ENCODE measurements at regions not wholly inside any gene's neighbourhood (a gene's known extent, or its start where the extent isn't known, plus 50 kb on each side); places are given as distances from the start of the nearest gene placed in this dataset.

DNA sequence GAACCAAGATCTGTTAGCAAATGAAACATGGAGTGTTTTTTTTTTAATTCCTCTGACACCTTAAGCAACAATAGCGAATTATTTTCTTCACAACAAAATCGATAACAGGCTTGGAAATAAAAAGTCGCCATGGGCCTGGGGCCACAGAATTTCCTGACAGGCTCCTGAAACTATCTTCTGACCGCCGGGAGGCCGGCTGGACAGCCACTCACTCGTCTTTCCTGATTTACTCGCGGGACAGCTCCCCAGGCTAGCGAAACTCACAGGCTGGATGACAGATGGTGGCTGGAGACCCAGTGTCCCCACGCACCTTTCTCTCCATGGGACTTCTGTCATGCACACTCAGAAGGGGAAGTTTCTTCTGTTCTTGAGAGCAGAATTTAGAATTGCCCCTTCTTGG lies 143.3 kb upstream of the IRX2 start:
- no peak for DNase-seq (ENCODE audit: low read depth)

DNA sequence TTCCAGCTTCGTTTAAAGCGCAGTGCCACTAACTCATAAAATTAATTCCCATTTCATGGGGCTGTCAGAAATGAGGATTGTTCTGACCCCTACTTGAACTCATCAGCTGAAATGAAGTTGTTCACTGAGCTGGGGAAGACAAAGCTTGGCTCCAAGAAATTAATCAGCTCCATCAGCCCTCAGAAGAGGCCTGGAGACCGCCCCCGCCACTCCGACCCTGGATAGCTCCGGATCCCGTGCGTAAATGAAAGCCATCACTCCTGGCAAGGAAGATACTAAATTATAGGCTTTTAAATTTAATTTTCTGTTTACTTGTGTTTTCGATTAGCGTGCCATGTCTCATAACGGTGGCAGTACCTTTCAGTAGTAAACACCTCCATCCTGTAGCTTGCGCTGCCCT lies 142.8 kb upstream of the IRX2 start:
- no peak for DNase-seq (ENCODE audit: low read depth)

DNA sequence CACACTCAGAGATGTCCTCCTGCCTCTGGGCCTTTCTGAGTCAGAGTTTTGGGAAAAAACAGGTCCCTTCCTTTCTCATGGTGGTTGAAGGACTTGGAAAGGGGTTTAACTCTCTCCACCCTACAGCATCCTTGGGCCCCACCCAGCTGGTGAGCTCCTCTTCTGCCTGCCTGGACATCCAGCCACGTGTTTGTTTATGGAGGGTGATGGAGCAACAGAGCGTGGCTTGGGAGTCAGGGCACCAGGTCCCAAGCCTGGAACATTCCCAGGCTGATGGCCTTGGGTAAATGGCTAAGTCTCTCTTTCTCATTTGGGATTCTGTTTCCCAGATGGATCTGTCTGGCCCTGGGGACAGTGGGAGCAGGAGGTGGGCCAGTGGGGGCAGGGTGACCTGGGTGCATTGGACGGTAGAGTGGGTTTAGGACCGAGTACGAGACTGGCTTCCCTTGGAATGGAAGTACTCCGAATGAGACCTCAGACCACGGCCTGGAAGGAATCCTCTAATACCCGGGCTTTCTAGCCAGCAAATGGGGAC lies 141.1 kb upstream of the IRX2 start:
- no peak for DNase-seq (ENCODE audit: low read depth)

GRCh38 chr5:2891781-2892180 lies 140.3 kb upstream of the IRX2 start:
- no peak for DNase-seq (ENCODE audit: low read depth)

DNA sequence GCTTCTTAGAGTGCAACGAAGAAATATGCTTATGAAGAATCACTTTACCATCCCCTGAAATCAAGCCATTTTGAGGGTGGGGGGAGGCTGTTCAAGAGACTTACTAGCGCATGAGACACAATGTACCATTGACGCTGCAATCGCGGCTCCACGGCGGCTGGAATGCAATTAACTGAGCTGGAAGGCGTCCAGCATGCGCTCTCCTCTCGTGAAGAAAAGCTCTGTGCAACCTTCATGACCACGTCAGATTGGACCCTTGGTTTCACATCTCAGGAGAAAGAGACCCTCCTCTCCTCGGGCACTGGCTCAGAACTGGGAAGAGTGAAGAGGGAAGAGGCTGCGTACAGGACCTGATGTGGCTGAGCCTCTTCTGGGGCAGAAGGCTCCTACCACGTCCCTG lies 138.5 kb upstream of the IRX2 start:
- no peak for DNase-seq (ENCODE audit: low read depth)

GRCh38 chr5:2888520-2889060 lies 137.1 kb upstream of the IRX2 start:
- DNase-seq (ENCODE audit: low read depth), result no peak

GRCh38 chr5:2887481-2888348 lies 136.2 kb upstream of the IRX2 start:
- DNase-seq (ENCODE audit: low read depth), result no peak

GRCh38 chr5:2886531-2886930 lies 135.1 kb upstream of the IRX2 start:
- DNase-seq (ENCODE audit: low read depth), result no peak

- no peak for DNase-seq (ENCODE audit: low read depth)
These were observed 132.3 kb upstream of the IRX2 start for GRCh38 chr5:2883771-2884170.

DNA sequence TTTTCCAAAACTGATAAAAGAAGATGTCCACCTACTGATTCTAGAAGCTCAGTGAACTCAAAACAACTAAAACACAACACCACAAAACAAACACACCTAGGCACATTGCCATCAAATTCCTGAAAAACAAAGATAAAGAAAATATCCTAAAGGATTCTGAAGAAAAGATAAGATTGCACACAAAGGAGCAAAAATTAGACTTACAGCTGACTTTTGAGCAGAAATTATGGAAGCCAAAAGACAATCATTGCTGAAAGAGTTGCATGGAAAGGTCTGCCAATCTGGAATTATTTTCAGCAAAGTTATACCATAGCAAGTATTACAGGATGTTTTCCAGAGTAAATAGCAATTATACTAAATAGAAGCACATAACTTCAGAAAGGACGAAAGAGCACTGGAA lies 128.2 kb upstream of the IRX2 start:
- DNase-seq (ENCODE audit: low read depth), result no peak

DNA sequence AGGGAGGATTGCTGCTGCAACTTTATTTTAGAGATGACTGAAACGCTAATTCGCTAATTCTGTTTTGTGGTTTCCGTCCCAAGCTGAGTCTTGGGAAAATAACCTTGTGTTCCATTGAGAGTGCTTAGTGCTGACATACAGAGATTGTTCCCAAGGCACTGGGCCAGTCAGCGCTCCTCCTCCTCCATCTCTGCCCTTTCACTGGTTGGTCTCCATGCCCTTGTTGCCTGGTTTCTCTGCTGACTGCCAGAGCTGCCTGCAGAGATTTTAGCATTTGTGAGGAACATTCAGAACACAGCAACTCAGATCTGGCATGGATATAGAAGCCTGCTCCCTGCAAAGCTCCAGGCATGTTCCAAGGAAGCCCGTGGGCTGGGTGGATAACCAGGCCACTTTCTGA lies 126.0 kb upstream of the IRX2 start:
- no peak for DNase-seq (ENCODE audit: low read depth)

GRCh38 chr5:2876183-2876582 lies 124.7 kb upstream of the IRX2 start:
- no peak for DNase-seq (ENCODE audit: low read depth)

DNA sequence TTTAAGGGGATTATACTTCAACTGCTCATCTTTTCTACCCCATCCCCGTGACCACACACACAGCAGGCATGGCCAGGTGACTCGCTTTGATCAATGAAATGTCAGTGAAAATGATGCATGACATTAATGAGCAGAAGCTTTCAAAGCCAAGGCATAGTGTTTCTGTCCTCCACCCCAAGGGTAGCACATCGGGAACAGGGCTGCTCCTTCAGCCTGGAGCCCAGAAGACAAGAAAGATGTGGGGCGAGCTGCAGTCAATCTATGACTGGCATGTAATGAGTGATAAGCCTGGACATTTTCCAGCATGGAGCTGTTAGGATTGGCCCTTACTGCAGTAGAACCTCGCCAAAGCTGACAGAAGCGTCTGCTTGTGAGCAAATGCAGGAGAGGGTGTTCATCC lies 122.6 kb upstream of the IRX2 start:
- DNase-seq (ENCODE audit: low read depth), result no peak

DNA sequence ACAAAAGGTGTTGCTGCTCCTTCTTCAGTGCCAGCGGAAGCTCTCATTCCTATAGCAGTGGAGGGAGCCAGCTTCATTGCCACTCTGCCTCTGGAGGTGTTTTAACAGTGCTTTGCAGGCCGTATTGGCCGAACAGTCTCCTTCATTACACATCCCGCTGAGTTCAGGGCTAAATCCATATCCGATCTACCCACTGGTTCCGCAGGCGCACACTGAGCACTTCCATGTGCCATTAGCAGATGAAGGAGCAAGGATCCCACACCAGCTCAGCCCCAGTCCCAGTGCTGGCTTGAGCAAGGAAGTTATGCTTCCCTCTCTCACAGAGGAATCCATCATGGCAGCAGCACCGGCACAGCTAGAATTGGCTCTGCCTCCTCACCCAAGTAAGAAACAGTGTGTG lies 121.2 kb upstream of the IRX2 start:
- no peak for DNase-seq (ENCODE audit: low read depth)

GRCh38 chr5:2871282-2871681 lies 119.8 kb upstream of the IRX2 start:
- no peak for DNase-seq (ENCODE audit: low read depth)

DNA sequence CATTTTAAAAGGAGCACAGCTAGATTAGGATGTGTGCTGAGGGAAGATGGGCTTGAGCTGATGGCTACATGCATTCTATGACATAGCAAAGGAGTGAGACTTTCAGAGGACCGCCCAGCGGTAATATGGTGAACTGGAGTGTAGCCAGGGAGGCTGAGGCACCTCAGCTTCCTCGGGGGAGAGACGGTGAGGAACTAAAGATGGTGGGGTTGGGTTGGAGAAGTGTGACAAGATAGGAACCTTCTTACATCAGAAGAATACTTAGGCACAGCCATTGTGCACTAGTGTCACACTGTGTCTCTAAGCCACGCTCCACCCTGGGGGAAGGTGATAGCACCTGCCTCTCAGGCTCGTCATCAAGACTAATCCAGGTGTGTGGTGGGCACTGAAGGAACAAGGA lies 118.0 kb upstream of the IRX2 start:
- DNase-seq (ENCODE audit: low read depth), result no peak

GRCh38 chr5:2867373-2867933 lies 116.0 kb upstream of the IRX2 start:
- DNase-seq (ENCODE audit: low read depth), result no peak

GRCh38 chr5:2866662-2867372 lies 115.3 kb upstream of the IRX2 start:
- no peak for DNase-seq (ENCODE audit: low read depth)

DNA sequence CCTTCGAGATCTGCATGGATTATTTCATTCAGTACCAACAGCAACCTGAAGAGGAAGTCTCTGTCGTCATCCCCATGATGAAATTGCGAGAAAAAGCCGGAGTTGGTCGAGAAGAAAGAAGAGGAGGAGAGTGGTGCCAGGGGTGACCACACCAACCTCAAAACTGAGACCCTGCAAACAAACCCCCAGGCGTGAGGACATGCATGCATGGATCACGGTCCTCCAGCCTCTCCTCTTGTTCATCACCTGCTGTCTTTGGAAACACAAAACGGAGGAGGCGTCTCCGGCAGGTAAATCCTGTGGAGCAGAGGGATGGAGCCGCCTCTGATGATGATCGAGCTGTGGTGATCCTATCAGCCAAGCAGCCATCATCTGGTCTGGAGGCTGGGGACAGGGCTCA lies 114.4 kb upstream of the IRX2 start:
- no peak for DNase-seq (ENCODE audit: low read depth)

- DNase-seq (ENCODE audit: low read depth), result peak; percentile 69
These were observed 113.1 kb upstream of the IRX2 start for GRCh38 chr5:2864515-2865105.

DNA sequence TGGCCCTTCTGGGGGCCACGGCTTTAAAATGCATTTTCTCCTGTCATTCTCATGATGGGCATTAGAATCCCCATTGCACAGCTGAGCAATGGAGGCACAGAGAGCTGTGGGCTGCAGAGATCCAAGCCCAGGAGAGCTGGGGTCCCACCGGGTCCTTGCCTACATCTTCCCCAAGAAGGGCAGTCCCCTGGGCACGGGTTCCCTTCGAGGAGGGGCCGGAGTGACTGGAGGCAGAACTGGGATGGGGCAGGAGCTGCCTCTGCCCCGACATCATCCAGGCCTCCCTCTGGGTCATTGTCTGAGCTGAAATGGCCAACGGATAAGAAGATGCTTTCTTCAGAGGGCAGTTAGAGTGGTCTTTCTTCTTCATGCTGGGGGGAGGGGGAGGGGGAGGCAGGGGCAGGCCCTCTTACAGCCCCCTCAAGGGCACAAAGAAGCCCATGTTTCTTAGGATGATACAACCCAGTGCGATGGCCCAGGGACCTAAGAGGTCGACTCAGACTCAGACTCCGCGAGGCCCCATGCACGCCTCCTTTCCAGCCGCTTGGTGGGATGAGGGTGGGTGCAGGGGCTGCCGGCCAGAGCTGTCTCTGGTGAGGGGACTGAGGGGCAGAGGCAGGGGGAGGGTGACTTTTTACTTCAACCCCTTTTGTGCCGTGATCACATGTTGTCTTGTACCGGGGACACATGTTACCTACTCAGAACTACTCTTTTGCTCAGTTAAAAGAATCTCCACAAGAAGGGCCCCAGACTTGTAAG lies 112.4 kb upstream of the IRX2 start:
- DNase-seq (ENCODE audit: low read depth), result no peak
